IMR-90 (cell line): ENCODE measurements at regions not wholly inside any gene's neighbourhood (a gene's known extent, or its start where the extent isn't known, plus 50 kb on each side); places are given as distances from the start of the nearest gene placed in this dataset.

Experiments
- BHLHE40 ChIP-seq: fragments of 150-350 bp; IDR thresholded peaks from 2 replicates; pipeline ENCODE4 v1.6.1; 2016; ENCODE audit warnings: mild to moderate bottlenecking, low read depth, low read length
- CTCF ChIP-seq: conservative IDR thresholded peaks from 2 replicates; pipeline ENCODE4 v1.5.1; 2012; ENCODE audit warnings: mild to moderate bottlenecking, low read depth, low read length, improper control_type of control experiment
- FOS ChIP-seq: fragments of 150-350 bp; IDR thresholded peaks from 2 replicates; pipeline ENCODE4 v1.6.1; 2016; ENCODE audit warnings: low read depth, low read length
- MAFK ChIP-seq: IDR thresholded peaks from 2 replicates; pipeline ENCODE4 v1.6.1; 2012; ENCODE audit warnings: low read depth, low read length, improper control_type of control experiment
- MAZ ChIP-seq: IDR thresholded peaks from 2 replicates; pipeline ENCODE4 v1.6.1; 2012; ENCODE audit warnings: low read depth, mild to moderate bottlenecking, low read length, improper control_type of control experiment, moderate library complexity, borderline replicate concordance
- MXI1 ChIP-seq: IDR thresholded peaks from 2 replicates; pipeline ENCODE4 v1.6.1; 2012; ENCODE audit warnings: low read depth, mild to moderate bottlenecking, low read length, moderate library complexity, borderline replicate concordance
- POLR2A ChIP-seq: IDR thresholded peaks from 2 replicates; pipeline ENCODE4 v1.6.1; 2012; ENCODE audit warnings: mild to moderate bottlenecking, low read depth, low read length
- RAD21 ChIP-seq: IDR thresholded peaks from 2 replicates; pipeline ENCODE4 v1.6.1; 2012; ENCODE audit warnings: low read length, improper control_type of control experiment
- RFX5 ChIP-seq: IDR thresholded peaks from 2 replicates; pipeline ENCODE4 v1.8.0; 2012; ENCODE audit warnings: low read depth, mild to moderate bottlenecking, low read length, moderate library complexity
- SMC3 ChIP-seq: fragments of 150-350 bp; IDR thresholded peaks from 2 replicates; pipeline ENCODE4 v1.6.1; 2016; ENCODE audit warnings: low read depth, mild to moderate bottlenecking, antibody characterized with exemption, low read length, moderate library complexity

- TF ChIP-seq MXI1, result no peak
- no peak for TF ChIP-seq POLR2A
- TF ChIP-seq MAZ, result no peak
- TF ChIP-seq CTCF, result no peak
- no peak for TF ChIP-seq MAFK
- no peak for TF ChIP-seq RAD21
- TF ChIP-seq SMC3, result no peak
- TF ChIP-seq RFX5, result no peak
- no peak for TF ChIP-seq BHLHE40
- TF ChIP-seq FOS, result no peak
Measured at GRCh38 chr4:30471861-30472260, 248.3 kb upstream of the PCDH7 start.
